Ishikawa (cell line): ENCODE measurements at regions not wholly inside any gene's neighbourhood (a gene's known extent, or its start where the extent isn't known, plus 50 kb on each side); places are given as distances from the start of the nearest gene placed in this dataset.

Experiments used
- CEBPB ChIP-seq: IDR thresholded peaks from 2 replicates; pipeline ENCODE4 v1.6.1; 2012
- CREB1 ChIP-seq: IDR thresholded peaks from 2 replicates; pipeline ENCODE4 v1.6.1; 2012; ENCODE audit warnings: low read depth
- EGR1 ChIP-seq: IDR thresholded peaks from 2 replicates; pipeline ENCODE4 v1.6.1; 2012
- EP300 ChIP-seq: IDR thresholded peaks from 2 replicates; pipeline ENCODE4 v1.6.1; 2012; ENCODE audit warnings: borderline replicate concordance
- FOXM1 ChIP-seq: IDR thresholded peaks from 2 replicates; pipeline ENCODE4 v1.6.1; 2012; ENCODE audit warnings: low read depth, borderline replicate concordance
- NFIC ChIP-seq: IDR thresholded peaks from 2 replicates; pipeline ENCODE4 v1.6.1; 2012
- RAD21 ChIP-seq: IDR thresholded peaks from 2 replicates; pipeline ENCODE4 v1.6.1; 2012; ENCODE audit warnings: low read depth
- TAF1 ChIP-seq: IDR thresholded peaks from 2 replicates; pipeline ENCODE4 v1.6.1; 2012; ENCODE audit warnings: low read depth, mild to moderate bottlenecking
- TCF12 ChIP-seq: IDR thresholded peaks from 2 replicates; pipeline ENCODE4 v1.6.1; 2012; ENCODE audit warnings: low read depth
- TEAD4 ChIP-seq: IDR thresholded peaks from 2 replicates; pipeline ENCODE4 v1.6.1; 2012
- YY1 ChIP-seq: IDR thresholded peaks from 2 replicates; pipeline ENCODE4 v1.6.1; 2012; ENCODE audit warnings: low read depth
- ZBTB7A ChIP-seq: IDR thresholded peaks from 2 replicates; pipeline ENCODE4 v1.6.1; 2012; ENCODE audit warnings: low read depth
- TF ChIP-seq, protein P1 (sequence below): IDR thresholded peaks from 2 replicates; pipeline ENCODE4 v1.6.1; 2012
- TF ChIP-seq, protein P2 (sequence below): IDR thresholded peaks from 2 replicates; pipeline ENCODE4 v1.6.1; 2012
- TF ChIP-seq, protein P3 (sequence below): IDR thresholded peaks from 2 replicates; pipeline ENCODE4 v1.6.1; 2012; ENCODE audit warnings: low read depth, mild to moderate bottlenecking

DNA sequence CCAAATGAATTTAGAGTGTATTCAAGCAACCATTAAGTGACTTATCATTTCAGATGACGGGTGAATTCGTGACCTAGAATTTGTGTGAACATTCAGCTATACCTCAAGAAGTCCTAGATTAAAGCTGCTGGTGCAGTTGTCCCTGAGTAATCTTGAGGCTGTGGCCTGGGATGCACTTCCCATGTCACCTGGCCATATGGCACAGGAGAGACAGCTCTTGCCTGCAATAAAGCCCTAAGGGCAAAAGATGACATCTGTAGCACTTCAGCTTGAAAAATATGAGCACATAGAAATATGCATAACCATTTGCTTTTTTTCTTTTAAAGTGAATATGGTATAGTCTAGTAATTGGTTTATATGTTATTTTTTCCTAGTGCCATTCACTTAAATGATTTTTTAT lies 125.8 kb downstream of the FHDC1 start:
- TF ChIP-seq, protein P1, sequence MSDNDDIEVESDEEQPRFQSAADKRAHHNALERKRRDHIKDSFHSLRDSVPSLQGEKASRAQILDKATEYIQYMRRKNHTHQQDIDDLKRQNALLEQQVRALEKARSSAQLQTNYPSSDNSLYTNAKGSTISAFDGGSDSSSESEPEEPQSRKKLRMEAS: no peak
- TF ChIP-seq TCF12: no peak
- no peak for TF ChIP-seq EGR1
- no peak for TF ChIP-seq CEBPB
- no peak for TF ChIP-seq FOXM1
- TF ChIP-seq TAF1: no peak
- no peak for TF ChIP-seq YY1

DNA sequence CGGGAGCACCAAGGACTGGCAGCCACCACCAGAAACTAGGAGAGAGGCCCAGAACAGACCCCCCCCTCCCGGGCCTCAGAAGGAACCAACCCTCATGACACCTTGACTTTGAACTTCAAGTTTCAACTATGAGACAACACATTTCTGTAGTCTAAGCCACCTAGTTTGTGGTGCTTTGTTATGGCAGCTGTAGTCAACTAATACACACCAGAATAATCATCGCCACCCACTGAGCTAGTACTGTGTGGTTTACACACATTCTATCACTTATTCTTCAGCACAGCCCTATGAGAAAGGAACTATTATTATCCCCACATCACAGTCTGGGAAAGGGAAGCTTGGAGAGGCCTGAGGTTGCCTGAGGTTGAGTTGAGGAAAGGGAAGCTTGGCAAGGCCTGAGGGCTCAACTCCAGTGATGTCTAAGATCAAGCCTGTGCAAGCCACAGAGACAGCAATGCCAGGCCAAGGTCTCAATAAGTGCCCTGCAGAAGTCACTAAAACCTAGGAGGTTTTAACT lies 126.6 kb downstream of the FHDC1 start:
- no peak for TF ChIP-seq TAF1
- TF ChIP-seq CREB1: no peak
- TF ChIP-seq FOXM1: no peak
- TF ChIP-seq EGR1: no peak
- TF ChIP-seq TCF12: no peak
- TF ChIP-seq, protein P2, sequence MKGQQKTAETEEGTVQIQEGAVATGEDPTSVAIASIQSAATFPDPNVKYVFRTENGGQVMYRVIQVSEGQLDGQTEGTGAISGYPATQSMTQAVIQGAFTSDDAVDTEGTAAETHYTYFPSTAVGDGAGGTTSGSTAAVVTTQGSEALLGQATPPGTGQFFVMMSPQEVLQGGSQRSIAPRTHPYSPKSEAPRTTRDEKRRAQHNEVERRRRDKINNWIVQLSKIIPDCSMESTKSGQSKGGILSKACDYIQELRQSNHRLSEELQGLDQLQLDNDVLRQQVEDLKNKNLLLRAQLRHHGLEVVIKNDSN: no peak
- TF ChIP-seq NFIC: no peak

DNA sequence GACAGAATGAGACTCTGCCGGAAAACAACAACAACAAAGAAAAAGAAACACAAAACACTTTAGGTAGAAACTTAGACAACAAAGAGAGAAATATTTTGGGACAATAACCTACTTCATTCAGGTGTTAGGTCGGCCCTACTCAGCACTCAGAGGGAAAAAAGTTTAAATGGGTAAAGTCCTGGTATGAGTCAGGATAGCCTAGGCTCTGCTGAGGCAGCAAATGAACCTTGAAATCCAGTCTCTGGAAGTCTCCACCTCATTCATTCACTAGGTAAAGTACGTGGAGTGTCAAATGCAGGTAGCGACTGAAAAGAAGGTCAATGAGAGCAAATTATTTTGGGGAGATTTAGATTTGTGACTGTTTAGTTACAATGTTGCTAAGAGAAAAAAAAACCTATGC lies 127.4 kb downstream of the FHDC1 start:
- TF ChIP-seq NFIC (no peak), FOXM1 (no peak), RAD21 (no peak), ZBTB7A (no peak), TEAD4 (no peak), CEBPB (no peak), CREB1 (no peak), YY1 (no peak)
- TF ChIP-seq, protein P2: no peak
- TF ChIP-seq, protein P3, sequence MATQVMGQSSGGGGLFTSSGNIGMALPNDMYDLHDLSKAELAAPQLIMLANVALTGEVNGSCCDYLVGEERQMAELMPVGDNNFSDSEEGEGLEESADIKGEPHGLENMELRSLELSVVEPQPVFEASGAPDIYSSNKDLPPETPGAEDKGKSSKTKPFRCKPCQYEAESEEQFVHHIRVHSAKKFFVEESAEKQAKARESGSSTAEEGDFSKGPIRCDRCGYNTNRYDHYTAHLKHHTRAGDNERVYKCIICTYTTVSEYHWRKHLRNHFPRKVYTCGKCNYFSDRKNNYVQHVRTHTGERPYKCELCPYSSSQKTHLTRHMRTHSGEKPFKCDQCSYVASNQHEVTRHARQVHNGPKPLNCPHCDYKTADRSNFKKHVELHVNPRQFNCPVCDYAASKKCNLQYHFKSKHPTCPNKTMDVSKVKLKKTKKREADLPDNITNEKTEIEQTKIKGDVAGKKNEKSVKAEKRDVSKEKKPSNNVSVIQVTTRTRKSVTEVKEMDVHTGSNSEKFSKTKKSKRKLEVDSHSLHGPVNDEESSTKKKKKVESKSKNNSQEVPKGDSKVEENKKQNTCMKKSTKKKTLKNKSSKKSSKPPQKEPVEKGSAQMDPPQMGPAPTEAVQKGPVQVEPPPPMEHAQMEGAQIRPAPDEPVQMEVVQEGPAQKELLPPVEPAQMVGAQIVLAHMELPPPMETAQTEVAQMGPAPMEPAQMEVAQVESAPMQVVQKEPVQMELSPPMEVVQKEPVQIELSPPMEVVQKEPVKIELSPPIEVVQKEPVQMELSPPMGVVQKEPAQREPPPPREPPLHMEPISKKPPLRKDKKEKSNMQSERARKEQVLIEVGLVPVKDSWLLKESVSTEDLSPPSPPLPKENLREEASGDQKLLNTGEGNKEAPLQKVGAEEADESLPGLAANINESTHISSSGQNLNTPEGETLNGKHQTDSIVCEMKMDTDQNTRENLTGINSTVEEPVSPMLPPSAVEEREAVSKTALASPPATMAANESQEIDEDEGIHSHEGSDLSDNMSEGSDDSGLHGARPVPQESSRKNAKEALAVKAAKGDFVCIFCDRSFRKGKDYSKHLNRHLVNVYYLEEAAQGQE: no peak

DNA sequence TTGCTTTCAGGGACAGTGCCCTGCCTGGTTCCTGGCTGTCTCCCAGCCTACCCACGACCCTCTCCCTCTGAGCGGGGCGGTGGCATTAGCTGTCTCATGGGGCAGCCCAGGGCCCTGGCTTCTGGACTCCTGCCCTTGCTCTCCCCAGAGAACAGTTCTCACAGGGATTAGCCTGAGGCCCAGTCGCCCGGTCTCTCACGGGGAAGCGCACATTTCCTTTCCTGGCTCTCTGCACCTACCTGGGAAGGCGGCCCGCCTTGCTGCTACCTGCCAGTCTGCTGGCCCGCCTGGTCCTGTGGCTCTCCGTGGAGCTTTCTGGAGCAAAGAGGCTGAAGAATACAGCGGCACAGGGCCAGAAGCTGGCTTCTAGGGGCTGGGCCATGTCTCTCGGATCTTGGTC lies 128.4 kb downstream of the FHDC1 start:
- TF ChIP-seq CEBPB: no peak
- no peak for TF ChIP-seq FOXM1
- TF ChIP-seq NFIC: no peak

DNA sequence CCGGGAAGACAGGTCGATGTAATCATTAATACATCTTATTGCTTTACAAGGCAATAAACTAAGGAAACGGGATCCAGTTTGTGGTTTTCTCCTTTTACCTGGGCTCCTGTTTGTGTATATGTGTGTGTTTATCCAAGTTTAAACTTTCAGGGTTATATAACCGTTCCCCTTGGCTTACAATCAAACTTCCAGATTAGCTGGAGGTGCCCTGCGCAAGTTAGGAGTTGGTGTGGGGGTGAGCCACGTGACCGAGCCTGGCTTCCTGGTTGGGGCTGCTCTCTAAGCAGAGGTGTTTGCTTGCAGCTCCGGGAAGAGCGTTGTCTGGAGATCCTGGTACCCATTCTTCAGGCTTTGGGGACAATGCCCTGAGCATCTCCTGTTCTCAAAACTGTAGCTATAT lies 129.2 kb downstream of the FHDC1 start:
- TF ChIP-seq TCF12 (no peak), YY1 (no peak), CEBPB (no peak), ZBTB7A (no peak)
- TF ChIP-seq, protein P2: no peak

DNA sequence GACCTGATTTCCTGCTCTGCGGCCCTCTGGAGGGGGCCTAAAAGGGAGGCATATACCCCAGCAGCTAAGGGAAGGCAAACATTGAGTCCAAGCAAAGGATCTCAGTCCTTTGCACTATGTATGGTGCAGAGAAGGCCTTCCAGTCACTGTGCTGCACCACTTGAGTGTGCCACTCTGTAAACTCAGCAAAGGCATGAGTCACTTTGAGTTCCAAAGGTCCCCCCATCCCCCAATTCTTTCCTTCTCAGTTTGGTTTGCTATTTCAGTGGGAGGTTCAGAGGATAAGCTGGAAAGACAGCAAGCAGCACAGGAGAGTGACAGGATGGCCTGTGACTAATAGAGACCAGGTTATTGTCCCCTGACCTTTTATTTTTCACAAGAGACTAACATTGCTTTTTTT lies 131.3 kb downstream of the FHDC1 start:
- TF ChIP-seq EP300 (no peak), CREB1 (no peak), RAD21 (no peak), YY1 (no peak), ZBTB7A (no peak), TAF1 (no peak), NFIC (no peak), EGR1 (no peak), FOXM1 (no peak)

DNA sequence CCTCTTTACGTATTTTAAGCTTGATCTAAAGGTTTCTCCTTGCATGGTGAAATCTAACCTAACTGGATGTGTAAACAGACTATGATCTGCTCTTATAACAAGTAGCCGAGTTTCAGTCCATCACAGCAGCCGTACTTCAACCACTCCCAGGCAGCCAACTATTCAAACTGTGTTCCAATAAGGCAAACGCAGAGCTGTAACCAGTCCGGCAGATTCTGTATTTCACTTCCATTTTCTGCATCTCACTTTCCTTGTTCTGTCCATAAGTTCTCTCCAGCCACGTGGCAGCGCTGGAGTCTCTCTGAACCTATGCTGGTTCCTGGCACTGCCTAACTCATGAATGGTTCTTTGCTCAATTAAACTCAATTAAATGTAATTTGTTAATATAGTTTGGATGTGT lies 132.6 kb downstream of the FHDC1 start:
- TF ChIP-seq FOXM1: no peak
- TF ChIP-seq ZBTB7A: no peak
- no peak for TF ChIP-seq RAD21

DNA sequence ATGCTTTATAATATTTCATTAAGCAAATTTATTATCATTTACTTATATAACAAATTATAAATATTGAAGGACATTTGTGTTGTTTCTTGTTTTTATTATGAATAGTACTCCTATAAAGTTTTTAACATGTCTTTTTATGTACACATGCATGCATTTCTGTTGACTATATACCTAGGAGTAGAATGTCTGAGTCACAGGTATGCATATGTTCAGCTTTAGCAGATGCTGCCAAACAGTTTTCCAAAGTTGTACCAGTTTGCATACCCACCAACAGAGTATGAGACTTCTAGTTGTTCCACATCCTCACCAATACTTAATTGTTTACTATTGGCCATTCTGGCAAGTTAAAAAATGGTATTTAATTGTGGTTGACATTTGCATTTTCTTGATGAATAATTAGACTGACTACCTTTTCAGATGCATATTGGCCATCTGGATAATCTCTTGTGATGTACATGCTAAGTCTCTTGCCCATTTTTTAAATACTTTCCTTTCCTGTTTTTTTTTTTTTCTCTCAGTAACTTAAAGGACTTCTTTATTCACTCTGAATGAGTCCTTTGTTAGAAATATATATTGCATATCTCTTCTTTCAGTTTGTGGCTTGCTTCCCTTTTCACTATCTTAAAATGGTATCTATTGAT lies 132.2 kb upstream of the TRIM2 start:
- TF ChIP-seq, protein P1: no peak
- no peak for TF ChIP-seq CEBPB
- TF ChIP-seq, protein P2: no peak
- TF ChIP-seq FOXM1: no peak
- TF ChIP-seq, protein P3: no peak
- no peak for TF ChIP-seq YY1
- no peak for TF ChIP-seq EGR1
- no peak for TF ChIP-seq CREB1
- no peak for TF ChIP-seq NFIC
- TF ChIP-seq RAD21: no peak
- TF ChIP-seq EP300: no peak
- TF ChIP-seq TCF12: no peak
- no peak for TF ChIP-seq TEAD4
- no peak for TF ChIP-seq ZBTB7A
- TF ChIP-seq TAF1: no peak
